ENCODE measurements at regions not wholly inside any gene's neighbourhood (a gene's known extent, or its start where the extent isn't known, plus 50 kb on each side); places are given as distances from the start of the nearest gene placed in this dataset.

- DNase-seq (ENCODE audit: low spot score) (no peak), ATAC-seq (no peak), FAIRE-seq (no peak)
- Histone ChIP-seq H3K36me3 (replicated peaks in 1 of 2; ENCODE audit: control insufficient read depth in 1 of 2, insufficient read depth in 2 of 2, low read length in 2 of 2) (no peaks in the 10 kb centered on the region), H3K79me2 (ENCODE audit: insufficient read depth, low read length) (no peaks in the 10 kb centered on the region), H3K27me3 (ENCODE audit: control insufficient read depth in 1 of 2, insufficient read depth in 2 of 2, low read length in 2 of 2) (0 out of 5 replicates have a peak, but pooled peaks cover 0 to 7% of the 10 kb centered on the region in 2 experiments), H2AFZ (ENCODE audit: low read length) (no peak overlapping the region), H3K27ac (ENCODE audit: extremely low read length, insufficient read depth, low read length) (no peak overlapping the region), H3K4me3 (replicated peaks in 1 of 3; ENCODE audit: insufficient read depth in 1 of 3, low read depth in 2 of 3, low read length in 3 of 3) (no peak overlapping the region), H3K9me3 (ENCODE audit: low read length) (no peaks in the 10 kb centered on the region), H3K4me2 (ENCODE audit: low read depth, low read length) (no peak overlapping the region), H3K4me1 (ENCODE audit: insufficient read depth, low read length) (peaks cover 23% of the 10 kb centered on the region), H4K20me1 (ENCODE audit: insufficient read depth, low read length) (no peaks in the 10 kb centered on the region), H3K9ac (ENCODE audit: insufficient read depth, low read depth, low read length) (no peak overlapping the region)
- WGBS (ENCODE audit: low lambda C conversion rate) = 79% methylated on average over 4 of the region's 4 CpGs
- CTCF ChIA-PET (ENCODE audit: low intra/inter-chr PET ratio, low total read pairs) = no interaction called here
- BruUV-seq (replicated peaks) = no TSS peak
- intact Hi-C loops (cut with micrococcal nuclease; ENCODE audit: unreplicated experiment) = no loop called here
- POLR2A ChIA-PET = no interaction called here
- in situ Hi-C loops (cut with HindIII; ENCODE audit: extremely low pct_ligation_motif_present, low pct_unique_long_range_greater_than_20kb) = no loop called here
- TF ChIP-seq NR2F2 (IDR thresholded peaks at IDR 0.05; ENCODE audit: borderline replicate concordance, low read depth) = no peak
- TF ChIP-seq FOXA1 (IDR thresholded peaks at IDR 0.05) = no peak
- no peak for TF ChIP-seq FOXA1 (CRISPR knock-in tag; IDR thresholded peaks at IDR 0.05)
Measured at GRCh38 chr13:97124206-97124605, 97.9 kb upstream of the MBNL2 start.

- Histone ChIP-seq H3K9ac (ENCODE audit: insufficient read depth, low read depth, low read length) (no peak overlapping the region), H3K79me2 (ENCODE audit: insufficient read depth, low read length) (no peaks in the 10 kb centered on the region), H3K27me3 (ENCODE audit: control insufficient read depth in 1 of 2, insufficient read depth in 2 of 2, low read length in 2 of 2) (0 out of 5 replicates have a peak, but pooled peaks cover 0 to 7% of the 10 kb centered on the region in 2 experiments), H3K36me3 (replicated peaks in 1 of 2; ENCODE audit: control insufficient read depth in 1 of 2, insufficient read depth in 2 of 2, low read length in 2 of 2) (no peaks in the 10 kb centered on the region), H3K27ac (ENCODE audit: extremely low read length, insufficient read depth, low read length) (no peak overlapping the region), H3K4me3 (replicated peaks in 1 of 3; ENCODE audit: insufficient read depth in 1 of 3, low read depth in 2 of 3, low read length in 3 of 3) (no peak overlapping the region), H3K4me1 (ENCODE audit: insufficient read depth, low read length) (peaks cover 23% of the 10 kb centered on the region), H3K4me2 (ENCODE audit: low read depth, low read length) (no peak overlapping the region), H2AFZ (ENCODE audit: low read length) (no peak overlapping the region), H4K20me1 (ENCODE audit: insufficient read depth, low read length) (no peaks in the 10 kb centered on the region), H3K9me3 (ENCODE audit: low read length) (no peaks in the 10 kb centered on the region)
- WGBS (ENCODE audit: low lambda C conversion rate) = 19% methylated on average over 9 of the region's 9 CpGs
- intact Hi-C loops (cut with micrococcal nuclease; ENCODE audit: unreplicated experiment) (no loop called here), in situ Hi-C loops (cut with HindIII; ENCODE audit: extremely low pct_ligation_motif_present, low pct_unique_long_range_greater_than_20kb) (no loop called here)
- ATAC-seq (no peak), DNase-seq (ENCODE audit: low spot score) (peak; percentile 17), FAIRE-seq (no peak)
- BruUV-seq (replicated peaks) = no TSS peak
- CTCF ChIA-PET (ENCODE audit: low intra/inter-chr PET ratio, low total read pairs) = no interaction called here
- POLR2A ChIA-PET = no interaction called here
- TF ChIP-seq ZNF256 (CRISPR knock-in tag; conservative IDR thresholded peaks at IDR 0.05) (no peak), ZBTB20 (CRISPR knock-in tag; IDR thresholded peaks at IDR 0.05; ENCODE audit: borderline replicate concordance, low read depth) (no peak), IRX3 (CRISPR knock-in tag; IDR thresholded peaks at IDR 0.05; ENCODE audit: borderline replicate concordance, low read depth) (no peak), RCOR2 (CRISPR knock-in tag; IDR thresholded peaks at IDR 0.05) (no peak), ZNF530 (CRISPR knock-in tag; IDR thresholded peaks at IDR 0.05; ENCODE audit: low read depth) (no peak), PREB (CRISPR knock-in tag; IDR thresholded peaks at IDR 0.05) (no peak), ZMYM2 (CRISPR knock-in tag; IDR thresholded peaks at IDR 0.05) (no peak), CEBPB (IDR thresholded peaks at IDR 0.05; ENCODE audit: borderline replicate concordance, low read depth, low read length) (0 out of 2 replicates have a peak, but pooled peaks have one; percentile 39), ZBTB33 (CRISPR knock-in tag; IDR thresholded peaks at IDR 0.05) (no peak), ATRX (CRISPR knock-in tag; IDR thresholded peaks at IDR 0.05; ENCODE audit: borderline replicate concordance) (no peak), CTCF (CRISPR knock-in tag; IDR thresholded peaks at IDR 0.05) (0 out of 2 replicates have a peak, but pooled peaks have one; percentile 9)
Measured at GRCh38 chr13:97124915-97125809, 97.0 kb upstream of the MBNL2 start.
